Sigmoid colon (tissue), 6 donors: ENCODE measurements at regions not wholly inside any gene's neighbourhood (a gene's known extent, or its start where the extent isn't known, plus 50 kb on each side); places are given as distances from the start of the nearest gene placed in this dataset.

Experiments
- DNase-seq: peaks from one replicate; pipeline ENCODE4 v3.0.0-alpha.2; 2019
- H3K27ac ChIP-seq, 4 donors: fragments of 200-600 bp; sonication (generic); one replicate each; pipeline ENCODE4 v1.5.1; 2016 to 2019; ENCODE audit warnings: mild to moderate bottlenecking in 1 of 4
- H3K27me3 ChIP-seq, 3 donors: fragments of 200-600 bp; sonication (generic); one replicate each; pipeline ENCODE4 v1.5.1; 2019; ENCODE audit warnings: mild to moderate bottlenecking in 1 of 3
- H3K36me3 ChIP-seq, 4 donors: fragments of 200-600 bp; sonication (generic); one replicate each; pipeline ENCODE4 v1.5.1; 2016 to 2019
- H3K4me1 ChIP-seq, 4 donors: fragments of 200-600 bp; sonication (generic); one replicate each; pipeline ENCODE4 v1.5.1; 2017 to 2019
- H3K4me3 ChIP-seq, 4 donors: fragments of 200-600 bp; sonication (generic); one replicate each; pipeline ENCODE4 v1.5.1; 2017 to 2019; ENCODE audit warnings: mild to moderate bottlenecking in 2 of 4, moderate library complexity in 1 of 4
- H3K9me3 ChIP-seq, 4 donors: fragments of 200-600 bp in 3 of 4; sonication (generic) in 3 of 4; one replicate each; pipeline versions ENCODE4 v1.5.1 to v1.6.1; 2013 to 2019
- CTCF ChIP-seq, 4 experiments: fragments of 450-650 bp in 3 of 4; fragments of 200-600 bp in 1 of 4; IDR thresholded peaks; one replicate each; pipeline ENCODE4 v1.5.1; 2016 to 2019; ENCODE audit warnings: antibody characterized with exemption in 4 of 4, mild to moderate bottlenecking in 3 of 4, moderate library complexity in 2 of 4
- EP300 ChIP-seq, 4 donors: sonication (generic); formaldehyde crosslinking; IDR thresholded peaks; one replicate each; pipeline ENCODE4 v1.6.1; 2017; ENCODE audit warnings: antibody characterized with exemption in 4 of 4
- POLR2A ChIP-seq, 2 donors: fragments of 450-650 bp; IDR thresholded peaks; one replicate each; pipeline ENCODE4 v1.6.1; 2016; ENCODE audit warnings: antibody characterized with exemption in 2 of 2, mild to moderate bottlenecking in 2 of 2, moderate library complexity in 2 of 2
- POLR2AphosphoS5 ChIP-seq, 4 donors: sonication (generic); formaldehyde crosslinking; IDR thresholded peaks; one replicate each; pipeline ENCODE4 v1.6.1; 2017; ENCODE audit warnings: antibody characterized with exemption in 4 of 4
- WGBS, 2 donors: extraction: QIAGEN DNeasy Blood & Tissue Kit; methylation state at CpG; one replicate each; pipeline ENCODE4 v1.1.7; 2013; 5-methylcytosine and 5-hydroxymethylcytosine counted together
- intact Hi-C: fragments of 100-400 bp; cut with DNase I; formaldehyde crosslinking; loops from one replicate; pipeline ENCODE4 v1.15.1; 2023
- donor health status: healthy with polysubstance abuse.
- donor health status: healthy.

- WGBS, 2 donors: 70 to 76% methylated on average over 4 of the region's 4 CpGs
- no peak for DNase-seq
- no peak for TF ChIP-seq CTCF (IDR thresholded peaks at IDR 0.05)
- no peak for TF ChIP-seq POLR2A (IDR thresholded peaks at IDR 0.05)
- TF ChIP-seq EP300 (IDR thresholded peaks at IDR 0.05): no peak
- TF ChIP-seq POLR2AphosphoS5 (IDR thresholded peaks at IDR 0.05): no peak
- H3K36me3 ChIP-seq: no peaks in the 10 kb centered on the region
- no peaks in the 10 kb centered on the region for H3K4me1 ChIP-seq
- intact Hi-C loops: no loop called here
- H3K4me3 ChIP-seq: no peak overlapping the region
- no peak overlapping the region for H3K27ac ChIP-seq
- H3K27me3 ChIP-seq: no peaks in the 10 kb centered on the region
- H3K9me3 ChIP-seq: no peaks in the 10 kb centered on the region
Measured at GRCh38 chr16:51290442-51291285, 139.6 kb upstream of the SALL1 start.

GRCh38 chr16:51289336-51289735 is 138.3 kb upstream of the SALL1 start:
- Histone ChIP-seq H3K9me3 (no peaks in the 10 kb centered on the region), H3K4me3 (no peak overlapping the region), H3K27ac (no peak overlapping the region), H3K4me1 (no peaks in the 10 kb centered on the region), H3K27me3 (no peaks in the 10 kb centered on the region), H3K36me3 (no peaks in the 10 kb centered on the region)
- DNase-seq: no peak
- WGBS, 2 donors: 39 to 44% methylated on average over 3 of the region's 3 CpGs
- TF ChIP-seq CTCF (IDR thresholded peaks at IDR 0.05) (no peak), POLR2AphosphoS5 (IDR thresholded peaks at IDR 0.05) (no peak), POLR2A (IDR thresholded peaks at IDR 0.05) (no peak), EP300 (IDR thresholded peaks at IDR 0.05) (no peak)
- intact Hi-C loops: no loop called here

GRCh38 chr16:51287121-51287755 is 136.2 kb upstream of the SALL1 start:
- Histone ChIP-seq H3K4me3 (no peak overlapping the region), H3K9me3 (no peaks in the 10 kb centered on the region), H3K36me3 (no peaks in the 10 kb centered on the region), H3K27me3 (no peaks in the 10 kb centered on the region), H3K4me1 (no peaks in the 10 kb centered on the region), H3K27ac (no peak overlapping the region)
- intact Hi-C loops: no loop called here
- WGBS, 2 donors: 58 to 63% methylated on average over 14 of the region's 14 CpGs
- TF ChIP-seq CTCF (IDR thresholded peaks at IDR 0.05) (no peak), POLR2A (IDR thresholded peaks at IDR 0.05) (no peak)
- DNase-seq: no peak

GRCh38 chr16:51286272-51286671 is 135.2 kb upstream of the SALL1 start:
- 85 to 92% methylated on average over 5 of the region's 5 CpGs for WGBS, 2 donors

GRCh38 chr16:51276336-51276735 is 125.3 kb upstream of the SALL1 start:
- no peaks in the 10 kb centered on the region for H3K4me1 ChIP-seq
- TF ChIP-seq POLR2AphosphoS5 (IDR thresholded peaks at IDR 0.05): no peak
- no peak for TF ChIP-seq EP300 (IDR thresholded peaks at IDR 0.05)
- no peak for TF ChIP-seq CTCF (IDR thresholded peaks at IDR 0.05)
- TF ChIP-seq POLR2A (IDR thresholded peaks at IDR 0.05): no peak
- H3K27ac ChIP-seq: no peak overlapping the region
- no peaks in the 10 kb centered on the region for H3K36me3 ChIP-seq
- no peak for DNase-seq
- intact Hi-C loops: no loop called here
- H3K4me3 ChIP-seq: no peak overlapping the region
- H3K9me3 ChIP-seq: no peaks in the 10 kb centered on the region
- 67 to 76% methylated on average over 1 of the region's 1 CpG for WGBS, 2 donors
- no peaks in the 10 kb centered on the region for H3K27me3 ChIP-seq

More at GRCh38 chr16:51286272-51286671, 135.2 kb upstream of the SALL1 start:
- no peak for DNase-seq
- intact Hi-C loops: no loop called here
- Histone ChIP-seq H3K9me3 (no peaks in the 10 kb centered on the region), H3K27me3 (no peaks in the 10 kb centered on the region), H3K27ac (no peak overlapping the region), H3K36me3 (no peaks in the 10 kb centered on the region), H3K4me3 (no peak overlapping the region), H3K4me1 (no peaks in the 10 kb centered on the region)
- no peak for TF ChIP-seq POLR2A (IDR thresholded peaks at IDR 0.05)
